Pulmonary artery endothelial cell (primary cell): ENCODE measurements at regions not wholly inside any gene's neighbourhood (a gene's known extent, or its start where the extent isn't known, plus 50 kb on each side); places are given as distances from the start of the nearest gene placed in this dataset.
"Not testable (repeated sequence)": the region's sequence is repeated elsewhere in the genome, so short reads cannot be mapped to it uniquely, and the experiment has no call there.

Source experiments
- DNase-seq: peaks from one replicate; pipeline ENCODE4 v3.0.0-alpha.2; 2011; ENCODE audit warnings: low read depth, low spot score

DNA sequence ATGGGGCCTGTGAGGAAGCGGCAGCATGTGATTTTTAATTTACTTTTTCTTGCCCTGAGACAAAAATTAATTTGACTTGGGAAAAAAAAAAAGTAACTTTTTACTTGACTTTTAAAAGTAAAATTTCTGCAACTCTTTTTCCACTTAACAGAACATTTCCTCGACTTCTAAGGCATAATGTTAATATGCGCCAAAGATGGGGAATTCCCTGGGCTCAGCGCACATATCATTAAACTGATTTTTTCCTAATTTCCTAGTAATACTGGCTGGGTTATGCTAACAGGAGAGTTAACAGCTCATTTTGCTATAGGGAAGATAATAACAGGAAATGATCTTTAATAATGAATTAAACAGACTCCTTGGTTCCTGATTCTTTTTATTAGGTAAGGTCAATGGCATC lies 120.6 kb upstream of the CDH5 start:
- DNase-seq = no peak

- DNase-seq = no peak
These were observed 121.4 kb upstream of the CDH5 start for GRCh38 chr16:66245072-66245471.

- DNase-seq = no peak
These were observed 123.8 kb upstream of the CDH5 start for GRCh38 chr16:66242672-66243071.

- not testable (repeated sequence) for DNase-seq
These were observed 124.3 kb upstream of the CDH5 start for GRCh38 chr16:66242206-66242605.

- DNase-seq = no peak
These were observed 125.7 kb upstream of the CDH5 start for GRCh38 chr16:66240631-66241395.

DNA sequence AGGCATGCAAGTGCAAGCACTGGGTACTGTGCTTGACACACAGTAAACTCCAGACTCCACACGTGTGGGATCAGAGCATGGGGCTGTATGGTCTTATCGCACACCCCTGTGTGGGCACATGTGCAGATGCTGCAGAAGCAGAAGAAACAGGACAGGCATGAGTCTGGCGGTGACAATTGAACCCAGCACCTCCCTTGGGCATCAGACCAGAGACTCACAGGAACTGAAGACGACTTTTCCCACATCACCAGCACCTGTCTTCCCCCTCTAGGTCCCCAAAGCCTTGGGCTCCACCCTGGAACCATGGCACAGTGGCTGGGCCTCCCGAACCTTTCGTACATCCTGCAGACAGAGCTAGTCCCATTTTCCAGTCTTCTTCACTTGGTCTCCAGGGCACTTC lies 126.4 kb upstream of the CDH5 start:
- DNase-seq = no peak

DNA sequence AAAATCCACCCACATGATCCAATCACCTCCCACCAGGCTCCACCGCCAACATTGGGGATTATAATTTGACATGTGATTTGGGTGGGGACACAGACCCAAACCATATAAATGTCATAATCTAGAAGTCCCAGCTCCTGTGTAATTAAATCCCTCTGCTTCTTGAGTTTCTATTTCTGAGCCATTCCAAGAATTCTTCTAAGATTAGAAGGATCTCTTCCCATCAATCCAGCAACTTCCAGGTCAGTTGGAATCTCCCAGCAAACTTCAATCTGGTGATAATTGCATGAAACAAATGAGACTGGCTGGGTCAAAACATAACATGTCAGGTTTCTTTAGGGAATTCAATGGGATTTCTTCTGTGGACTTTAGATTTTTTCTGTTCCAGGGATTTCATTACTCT lies 127.8 kb upstream of the CDH5 start:
- no peak for DNase-seq

DNA sequence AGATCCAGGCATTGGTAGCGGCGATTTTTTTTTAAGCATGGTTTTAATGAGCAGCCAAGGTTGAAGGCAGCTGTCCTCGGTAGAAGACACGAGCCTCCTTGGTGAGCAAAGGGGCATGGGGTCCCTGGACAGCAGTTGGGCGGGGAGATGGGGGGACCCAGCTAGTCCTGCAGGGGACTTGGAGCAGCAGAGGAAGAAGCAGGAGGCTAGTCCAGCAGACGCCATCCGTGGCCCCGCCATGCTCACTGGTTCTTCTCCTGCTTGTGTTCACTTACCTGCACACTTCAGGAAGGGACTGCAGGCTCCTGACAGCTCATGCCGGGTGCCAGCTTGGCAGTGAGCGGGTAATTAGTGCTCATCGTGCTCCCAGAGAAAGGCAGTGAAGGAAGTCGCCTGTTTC lies 130.2 kb upstream of the CDH5 start:
- DNase-seq = no peak

DNA sequence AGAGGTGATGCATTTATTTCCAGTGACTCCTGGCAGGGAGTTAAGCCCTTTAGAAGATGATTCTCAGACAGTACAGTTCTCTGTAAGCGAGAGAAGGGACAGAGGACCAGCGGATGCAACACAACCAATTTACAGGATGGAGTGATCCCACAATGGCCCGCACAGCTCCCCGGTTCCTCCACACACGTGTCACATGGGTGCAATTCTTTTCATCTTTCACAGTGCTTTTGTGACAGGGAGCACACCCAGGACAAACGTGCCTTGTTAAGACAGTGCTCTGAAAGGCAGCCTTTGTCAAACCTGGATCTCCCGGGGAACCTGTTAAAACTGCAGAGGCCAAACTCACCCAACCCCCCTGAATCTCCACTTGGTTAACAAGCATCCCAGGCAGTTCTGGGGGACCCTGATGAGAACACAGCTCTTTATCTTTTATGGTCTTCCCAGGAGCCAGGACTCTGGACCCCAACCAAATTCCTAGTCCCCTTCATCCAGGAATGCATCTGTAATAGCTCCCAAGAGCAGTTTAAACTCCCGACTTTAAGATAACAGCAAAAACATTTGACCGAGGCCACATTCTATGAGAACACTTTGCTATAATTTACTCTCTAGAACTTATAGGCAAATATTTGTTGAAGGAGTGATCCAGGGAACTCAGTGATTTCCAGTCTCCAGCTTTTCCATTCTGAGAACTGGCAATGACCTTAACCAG lies 134.9 kb upstream of the CDH5 start:
- no peak for DNase-seq

- DNase-seq = no peak
These were observed 136.8 kb upstream of the CDH5 start for GRCh38 chr16:66229651-66230050.

GRCh38 chr16:66228792-66229191 lies 137.7 kb upstream of the CDH5 start:
- no peak for DNase-seq

DNA sequence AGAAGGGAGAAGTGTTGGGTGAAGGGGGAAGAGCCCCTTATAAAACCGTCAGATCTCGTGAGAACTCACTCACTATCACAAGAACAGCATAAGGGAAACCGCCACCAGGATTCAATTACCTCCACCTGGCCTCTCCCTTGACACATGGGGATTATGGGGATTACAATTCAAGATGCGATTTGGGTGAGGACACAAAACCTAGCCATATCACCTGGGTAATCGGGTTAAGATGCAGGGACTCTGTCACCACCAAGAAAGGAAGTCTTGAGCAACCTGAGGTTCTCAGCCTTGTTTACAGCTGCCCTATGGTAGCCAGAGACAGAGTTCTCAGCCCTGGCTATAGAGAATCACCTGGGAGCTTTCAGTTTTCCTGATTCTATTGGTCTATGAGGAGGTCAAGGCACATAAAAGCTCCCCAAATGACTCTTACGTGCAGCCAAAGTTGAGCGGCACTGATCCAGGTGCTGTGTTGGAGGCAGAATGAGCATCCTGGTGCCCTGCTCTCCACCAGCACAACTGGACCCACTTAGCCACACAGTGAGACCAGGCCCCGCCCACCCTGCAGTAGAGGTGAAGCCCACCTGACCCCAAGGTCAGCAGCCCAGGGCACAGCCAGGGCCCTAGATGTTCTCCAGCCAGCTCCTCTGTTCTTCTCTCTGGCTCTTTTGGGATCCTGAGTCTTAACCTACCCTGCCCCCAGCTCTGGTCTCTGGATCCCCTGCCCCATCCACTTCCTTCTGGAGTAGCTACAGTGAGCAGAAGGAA lies 138.5 kb upstream of the CDH5 start:
- DNase-seq = no peak

- DNase-seq = no peak
These were observed 139.7 kb upstream of the CDH5 start for GRCh38 chr16:66226762-66227161.

- DNase-seq = no peak
These were observed 140.8 kb upstream of the CDH5 start for GRCh38 chr16:66225696-66226095.

DNA sequence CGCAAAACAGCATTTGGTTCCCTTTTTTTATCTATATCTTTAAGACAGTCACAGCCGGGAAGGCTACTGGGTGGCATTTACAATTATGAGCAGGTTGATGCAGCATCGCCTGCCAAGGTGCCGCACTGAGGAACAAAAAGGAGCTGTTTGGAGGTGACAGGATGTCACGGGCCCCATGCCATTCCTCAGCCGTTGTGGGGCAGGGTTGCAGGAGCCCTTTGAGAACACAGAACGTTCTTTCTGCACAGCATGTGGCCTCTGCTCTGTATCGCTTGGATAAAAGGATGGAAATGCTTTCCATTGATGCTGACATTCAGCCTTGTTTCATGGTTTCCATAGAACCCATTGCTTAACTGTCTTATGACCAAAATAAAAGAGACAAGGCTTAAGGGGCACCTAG lies 141.9 kb upstream of the CDH5 start:
- no peak for DNase-seq

- no peak for DNase-seq
These were observed 142.3 kb upstream of the CDH5 start for GRCh38 chr16:66224186-66224585.

DNA sequence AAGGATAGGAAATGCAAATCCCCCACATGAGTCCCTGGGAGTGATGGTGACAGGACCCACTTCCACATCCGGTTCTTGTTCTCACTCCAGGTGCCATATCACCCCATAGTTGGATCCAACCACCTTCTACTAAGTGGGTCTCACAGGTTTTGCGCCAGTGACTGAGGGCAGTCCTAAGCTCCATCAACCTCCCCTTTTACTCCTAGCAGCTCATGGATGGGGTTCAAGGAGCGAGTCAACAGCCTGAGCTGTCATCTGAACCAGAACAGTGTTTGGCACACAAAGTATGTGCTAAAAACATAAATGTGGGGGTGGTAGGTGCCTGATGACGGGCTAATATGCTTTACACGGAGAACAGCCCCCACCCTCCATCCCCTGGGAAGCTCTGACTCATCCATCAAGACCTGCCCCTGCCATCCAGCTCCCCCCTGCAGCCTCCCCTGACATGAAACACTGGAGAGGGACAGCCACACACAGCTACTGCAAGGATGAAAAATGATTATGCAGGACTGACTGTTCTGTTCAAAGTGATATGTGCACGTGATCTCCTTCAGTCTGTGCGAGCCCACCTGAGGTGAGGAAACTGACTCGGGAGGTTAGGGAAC lies 143.2 kb upstream of the CDH5 start:
- no peak for DNase-seq

DNA sequence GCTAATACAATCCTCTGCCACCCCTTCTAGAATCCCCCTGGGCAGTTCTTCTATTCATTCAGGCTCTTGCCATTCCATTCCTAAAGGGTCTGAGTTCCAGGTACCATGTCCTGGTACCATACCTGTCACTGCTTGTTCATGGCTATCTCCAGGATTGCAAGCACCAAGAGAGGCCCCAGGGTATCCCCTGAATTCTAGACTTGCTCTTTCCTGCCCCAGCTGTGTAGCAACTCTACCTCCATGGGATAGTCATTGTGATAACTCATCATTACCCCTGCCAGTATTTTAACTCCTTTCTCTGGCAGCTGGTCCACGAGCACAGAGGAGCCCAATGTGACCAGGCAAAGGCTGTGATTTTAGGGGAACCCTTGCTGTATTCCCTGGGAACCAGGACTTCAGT lies 143.7 kb upstream of the CDH5 start:
- no peak for DNase-seq

DNA sequence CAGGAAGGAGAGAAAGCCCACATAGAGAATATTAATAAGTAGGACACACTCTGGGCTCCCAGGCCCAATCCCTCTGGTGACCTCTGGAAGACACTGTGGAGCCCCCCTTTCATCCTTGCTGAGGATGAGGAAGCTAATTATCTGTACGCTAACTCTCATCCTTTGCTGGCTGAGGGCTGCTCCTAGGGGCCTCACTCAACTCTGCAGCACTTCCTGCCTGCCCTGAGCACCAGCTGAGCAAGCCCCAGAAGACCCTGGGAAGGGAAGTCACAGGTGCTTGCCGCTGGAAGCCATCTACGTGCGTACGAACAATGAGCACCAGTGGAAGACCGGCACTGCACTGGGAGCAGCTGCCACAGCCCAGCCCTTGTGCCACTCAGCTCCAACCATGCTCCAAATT lies 145.8 kb upstream of the CDH5 start:
- no peak for DNase-seq

GRCh38 chr16:66219491-66219890 lies 147.0 kb upstream of the CDH5 start:
- no peak for DNase-seq

- DNase-seq = no peak
These were observed 154.1 kb upstream of the CDH5 start for GRCh38 chr16:66212428-66212827.

GRCh38 chr16:66211651-66212050 lies 154.8 kb upstream of the CDH5 start:
- no peak for DNase-seq
